ENCODE measurements at regions not wholly inside any gene's neighbourhood (a gene's known extent, or its start where the extent isn't known, plus 50 kb on each side); places are given as distances from the start of the nearest gene placed in this dataset.

DNA sequence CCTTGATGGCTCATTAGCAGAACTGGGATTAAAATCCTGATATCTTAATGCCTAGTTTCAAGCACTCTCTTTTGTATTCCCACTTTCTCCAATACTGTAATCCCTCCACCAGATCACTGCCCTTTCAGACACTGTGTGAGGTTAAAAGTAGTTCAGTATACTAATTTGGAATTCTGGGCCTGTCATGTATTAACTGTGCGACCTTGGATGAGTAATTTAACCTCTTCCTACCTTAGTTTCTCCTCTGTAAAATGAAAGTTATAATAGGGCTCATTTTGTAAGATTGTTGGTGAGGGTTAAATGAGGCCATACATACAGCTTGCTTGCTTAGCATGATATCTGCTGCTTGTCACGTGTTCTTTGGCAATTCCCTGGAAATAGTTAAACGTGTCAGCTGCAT lies 207.3 kb upstream of the HS3ST1 start:
- DNase-seq (ENCODE audit: insufficient read length, low spot score) (no peak), FAIRE-seq (no peak)
- no peak for TF ChIP-seq CTCF (IDR thresholded peaks at IDR 0.05; ENCODE audit: insufficient read depth, missing control alignments)

DNA sequence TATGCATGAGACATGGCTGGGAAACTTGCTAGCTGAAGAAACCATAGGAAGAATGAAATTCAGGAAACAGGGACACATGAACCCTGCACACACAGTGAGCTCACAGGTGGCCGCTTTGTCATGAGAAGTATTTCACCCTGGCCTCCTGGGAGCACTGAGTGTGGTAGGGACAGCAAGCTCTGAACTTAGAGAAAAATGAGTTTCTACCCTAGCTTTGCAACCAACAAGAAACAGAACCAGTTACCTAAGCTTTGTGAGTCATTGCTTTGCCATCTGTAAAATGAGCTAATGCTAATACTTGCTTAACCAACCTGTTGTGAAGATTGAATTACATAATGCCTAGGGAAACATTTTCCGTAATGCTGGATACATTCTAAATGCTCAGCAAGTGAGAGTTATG lies 206.6 kb upstream of the HS3ST1 start:
- no peak for DNase-seq (ENCODE audit: insufficient read length, low spot score)
- TF ChIP-seq CTCF (IDR thresholded peaks at IDR 0.05; ENCODE audit: insufficient read depth, missing control alignments) = no peak
- no peak for FAIRE-seq

DNA sequence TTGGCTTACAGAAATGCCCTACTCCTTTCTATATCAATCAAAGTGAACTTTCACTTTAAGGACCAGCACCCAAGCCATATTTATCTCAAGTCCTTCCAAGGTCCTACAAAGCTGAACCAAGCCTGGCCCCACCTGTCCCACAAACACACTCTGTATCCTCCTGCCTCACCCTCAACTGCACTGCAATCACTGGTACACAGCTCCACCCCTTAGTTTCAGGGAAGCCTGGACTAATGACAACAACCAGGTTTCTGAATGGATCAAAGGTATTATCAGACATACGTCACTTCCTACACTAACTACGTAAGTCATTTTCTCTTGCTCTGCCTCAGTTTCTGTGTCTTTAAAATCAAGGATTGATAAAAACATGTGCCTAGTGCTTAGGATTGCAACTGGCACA lies 205.6 kb upstream of the HS3ST1 start:
- no peak for TF ChIP-seq CTCF (IDR thresholded peaks at IDR 0.05; ENCODE audit: insufficient read depth, missing control alignments)
- DNase-seq (ENCODE audit: insufficient read length, low spot score) (no peak), FAIRE-seq (no peak)

- FAIRE-seq = no peak
- no peak for DNase-seq (ENCODE audit: insufficient read length, low spot score)
- TF ChIP-seq CTCF (IDR thresholded peaks at IDR 0.05; ENCODE audit: insufficient read depth, missing control alignments) = no peak
Observed at GRCh38 chr4:11633430-11633829, 204.7 kb upstream of the HS3ST1 start.

DNA sequence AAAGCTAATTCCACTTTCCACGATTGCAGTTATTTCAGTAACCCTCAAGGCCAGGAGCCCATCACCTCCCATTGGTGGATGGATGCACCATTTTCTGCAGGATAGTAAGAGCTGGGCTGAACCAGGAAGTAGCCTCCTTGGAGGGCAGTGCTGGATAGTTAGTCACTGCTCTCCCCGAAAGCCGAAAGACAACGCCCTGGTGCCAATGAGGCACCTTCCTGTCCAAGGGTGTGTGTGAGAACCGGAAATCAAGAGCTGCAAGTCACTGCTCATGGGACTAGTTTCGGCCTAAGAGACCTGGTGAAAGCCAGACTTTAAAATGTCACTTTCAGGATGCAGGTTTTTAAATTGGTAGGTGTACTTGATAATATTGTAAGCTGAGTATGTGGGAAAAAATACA lies 203.8 kb upstream of the HS3ST1 start:
- no peak for FAIRE-seq

GRCh38 chr4:11632025-11632424 lies 203.3 kb upstream of the HS3ST1 start:
- no peak for TF ChIP-seq CTCF (IDR thresholded peaks at IDR 0.05; ENCODE audit: insufficient read depth, missing control alignments)
- no peak for FAIRE-seq
- DNase-seq (ENCODE audit: insufficient read length, low spot score) = no peak

More for the DNA sequence above, 203.8 kb upstream of the HS3ST1 start:
- DNase-seq (ENCODE audit: insufficient read length, low spot score) = no peak
- no peak for TF ChIP-seq CTCF (IDR thresholded peaks at IDR 0.05; ENCODE audit: insufficient read depth, missing control alignments)

DNA sequence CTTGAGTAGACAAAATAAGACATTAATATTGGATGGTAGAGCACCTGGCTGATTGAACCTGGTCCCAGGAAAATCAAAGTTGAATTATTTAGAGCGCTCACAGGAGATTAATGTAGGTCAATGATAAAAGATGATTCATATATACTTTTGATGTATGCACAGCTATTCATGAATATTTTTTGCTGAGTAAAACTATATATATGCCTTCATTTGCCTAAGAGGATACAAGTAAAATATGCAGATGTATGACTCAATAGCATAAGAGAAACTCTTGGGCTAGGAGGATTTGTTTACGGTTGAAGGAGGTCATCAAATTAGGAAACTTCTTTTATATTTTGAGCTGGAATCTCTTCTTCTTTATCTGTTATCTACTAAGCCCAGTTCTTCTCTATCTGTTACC lies 202.7 kb upstream of the HS3ST1 start:
- FAIRE-seq = no peak

More for the DNA sequence above, 202.7 kb upstream of the HS3ST1 start:
- DNase-seq (ENCODE audit: insufficient read length, low spot score) = no peak
- no peak for TF ChIP-seq CTCF (IDR thresholded peaks at IDR 0.05; ENCODE audit: insufficient read depth, missing control alignments)

All from D721Med (cell line).